HPDE6-E6E7 (cell line): ENCODE measurements at regions not wholly inside any gene's neighbourhood (a gene's known extent, or its start where the extent isn't known, plus 50 kb on each side); places are given as distances from the start of the nearest gene placed in this dataset.
A peak's percentile ranks its signal among the peaks of the same experiment; 100 is the strongest.

Experiments
- DNase-seq: peaks from one replicate; pipeline ENCODE4 v3.0.0; 2011; ENCODE audit warnings: missing footprints; ENCODE audit errors: extremely low spot score

DNA sequence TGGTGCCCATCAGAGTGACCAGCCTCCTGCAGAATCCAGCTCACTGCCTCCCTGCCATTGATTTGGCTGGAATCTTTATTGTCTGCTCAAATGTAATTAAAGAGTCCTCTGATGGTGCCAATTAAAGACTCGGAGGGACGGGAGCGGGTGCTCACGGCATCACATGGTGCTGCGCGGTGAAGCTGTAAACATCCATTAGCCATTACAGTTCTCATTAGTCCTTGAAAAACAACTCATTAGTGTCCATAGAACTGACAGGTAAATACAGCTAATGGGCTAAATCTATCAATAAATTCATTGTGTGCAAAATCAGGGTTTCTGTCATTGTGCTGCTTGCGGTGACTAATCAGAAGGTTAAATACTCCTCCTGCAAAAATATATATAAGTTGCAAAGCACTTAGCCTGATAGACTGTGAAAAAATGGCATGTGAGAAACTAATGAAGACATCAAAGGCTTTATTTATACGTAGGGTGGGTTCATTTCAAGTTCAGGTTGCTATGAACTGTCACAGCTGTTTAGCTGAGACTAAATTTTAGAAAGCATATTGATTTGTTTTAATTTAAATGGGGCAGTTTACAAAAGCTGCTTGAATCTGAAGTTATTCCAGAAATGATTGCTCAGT lies 289.8 kb upstream of the POU3F1 start:
- DNase-seq: no peak

- no peak for DNase-seq
Measured at GRCh38 chr1:38334930-38335592, 288.5 kb upstream of the POU3F1 start.

DNA sequence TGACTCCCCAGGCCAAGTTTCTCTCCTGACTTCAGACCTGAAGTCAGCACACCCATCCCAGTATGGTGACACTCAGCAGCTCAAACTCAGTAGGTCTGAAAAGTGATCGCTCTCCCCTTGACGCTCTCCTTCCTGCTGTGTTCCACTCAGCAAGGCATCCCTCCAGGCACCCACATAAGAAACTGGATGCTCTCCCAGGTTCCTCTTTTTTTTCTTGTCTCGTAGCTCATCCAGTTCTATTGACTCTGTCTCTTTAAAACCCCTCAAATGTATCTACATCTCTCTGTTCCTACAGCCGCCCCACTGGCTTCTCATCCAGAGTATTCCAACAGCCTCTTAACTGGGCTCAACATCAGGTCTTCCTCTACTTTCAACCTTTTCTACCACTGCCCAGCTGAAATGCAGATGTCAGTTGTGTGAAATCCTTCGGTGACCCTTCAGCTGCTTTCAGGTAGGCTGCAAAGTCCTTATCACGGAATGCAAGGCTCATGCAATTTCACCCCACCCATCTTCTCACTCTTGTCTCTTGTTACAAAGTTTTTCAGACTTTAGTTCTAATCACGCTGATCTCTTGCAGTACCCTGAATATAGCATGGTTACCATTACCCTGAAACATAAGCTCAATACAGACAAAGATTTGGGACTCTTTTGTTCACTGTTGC lies 286.2 kb upstream of the POU3F1 start:
- DNase-seq: no peak

- no peak for DNase-seq
Measured at GRCh38 chr1:38331496-38332210, 285.1 kb upstream of the POU3F1 start.

DNA sequence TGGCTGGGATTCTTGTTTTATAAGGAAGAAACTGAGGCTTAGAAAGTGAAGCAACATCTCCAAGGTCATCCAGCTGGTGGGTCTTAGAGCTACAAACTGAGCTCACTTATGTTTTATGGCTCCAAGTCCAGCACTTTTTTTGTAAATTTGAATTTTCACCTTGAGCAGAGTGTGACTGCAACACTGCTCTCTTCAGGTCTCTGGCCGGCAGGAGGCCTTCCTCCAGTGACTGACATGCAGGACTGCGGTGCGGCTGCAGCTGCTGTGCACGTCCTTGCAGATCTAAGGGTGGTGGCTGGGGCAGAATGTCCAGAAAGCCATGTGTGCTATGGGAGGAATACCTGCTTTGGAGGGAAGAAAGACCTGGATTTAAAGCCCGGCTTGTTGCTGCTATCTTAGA lies 284.2 kb upstream of the POU3F1 start:
- DNase-seq: no peak

GRCh38 chr1:38329644-38330043 lies 283.1 kb upstream of the POU3F1 start:
- no peak for DNase-seq

DNA sequence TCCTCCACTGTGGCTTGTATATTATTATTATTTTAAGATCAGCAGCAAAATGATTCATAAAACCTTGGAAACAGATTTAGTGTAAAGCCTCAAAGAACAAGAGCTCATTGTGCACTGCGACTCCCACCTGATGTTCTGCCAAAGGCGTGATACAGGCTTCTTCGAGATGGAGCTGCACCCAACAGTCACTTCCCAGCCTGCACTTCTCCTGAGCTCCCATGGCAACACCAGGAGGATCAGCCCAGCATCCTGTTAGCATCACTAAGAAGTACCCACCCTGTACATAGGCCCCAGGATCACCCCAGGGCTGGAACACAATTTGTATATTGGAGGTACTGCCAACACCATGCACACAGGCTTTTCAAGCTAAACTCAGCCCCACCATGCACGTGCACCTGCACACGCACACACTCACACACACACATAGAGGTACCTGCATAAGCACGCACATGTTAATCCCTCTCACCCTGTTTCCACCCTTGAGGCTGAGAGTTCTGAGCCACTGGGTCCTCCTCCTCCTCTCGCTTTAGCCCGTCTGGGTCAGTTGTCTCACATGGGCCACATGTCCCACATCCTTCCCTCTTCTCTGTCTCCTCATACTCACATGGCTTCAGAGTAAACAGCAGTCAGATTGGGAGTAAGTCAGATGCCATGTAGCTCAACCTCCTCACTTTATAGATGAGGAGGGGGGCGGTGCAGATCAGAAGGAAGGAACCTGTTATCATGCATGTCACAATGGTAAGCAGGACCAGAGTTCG lies 281.9 kb upstream of the POU3F1 start:
- no peak for DNase-seq

- no peak for DNase-seq
Measured at GRCh38 chr1:38327559-38327973, 281.0 kb upstream of the POU3F1 start.

- no peak for DNase-seq
Measured at GRCh38 chr1:38326856-38327255, 280.3 kb upstream of the POU3F1 start.

DNA sequence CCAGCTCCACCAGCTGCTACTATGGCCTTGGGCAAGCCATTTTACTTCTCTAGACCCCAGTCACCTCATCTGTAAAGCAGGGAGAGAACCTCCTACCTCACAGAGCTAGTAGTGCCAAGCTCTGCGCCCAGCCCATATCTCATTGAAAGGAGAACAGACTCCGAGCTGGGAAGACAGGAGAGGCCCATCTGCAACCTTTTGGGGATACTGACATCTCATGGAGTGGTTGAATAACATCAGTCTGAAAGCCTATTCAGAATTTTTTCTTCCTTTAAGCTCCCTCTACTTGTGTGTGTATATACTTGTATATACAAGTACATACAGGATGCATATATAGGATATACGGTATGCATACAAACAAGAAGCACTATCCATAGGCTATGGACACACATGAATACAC lies 279.5 kb upstream of the POU3F1 start:
- DNase-seq: no peak

GRCh38 chr1:38312753-38313152 lies 266.2 kb upstream of the POU3F1 start:
- DNase-seq: no peak

DNA sequence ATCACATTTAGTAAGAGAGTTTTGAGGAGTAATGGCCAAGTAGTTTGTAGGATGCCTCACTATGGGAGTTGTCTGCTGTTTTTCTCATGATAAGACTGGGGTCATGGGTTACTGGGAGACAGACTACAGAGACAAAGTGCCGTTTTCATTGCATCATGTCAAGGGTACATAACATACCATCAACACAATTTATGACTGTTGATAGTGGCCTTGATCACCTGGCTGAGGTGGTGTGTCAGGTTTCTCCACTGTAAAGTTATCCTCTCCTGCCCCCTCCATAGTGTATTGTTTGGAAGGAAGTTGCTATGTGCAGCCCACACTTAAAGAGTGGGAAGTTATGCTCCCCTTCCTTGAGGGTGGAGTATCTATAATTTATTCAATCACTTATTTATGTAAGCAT lies 263.5 kb upstream of the POU3F1 start:
- DNase-seq: no peak

DNA sequence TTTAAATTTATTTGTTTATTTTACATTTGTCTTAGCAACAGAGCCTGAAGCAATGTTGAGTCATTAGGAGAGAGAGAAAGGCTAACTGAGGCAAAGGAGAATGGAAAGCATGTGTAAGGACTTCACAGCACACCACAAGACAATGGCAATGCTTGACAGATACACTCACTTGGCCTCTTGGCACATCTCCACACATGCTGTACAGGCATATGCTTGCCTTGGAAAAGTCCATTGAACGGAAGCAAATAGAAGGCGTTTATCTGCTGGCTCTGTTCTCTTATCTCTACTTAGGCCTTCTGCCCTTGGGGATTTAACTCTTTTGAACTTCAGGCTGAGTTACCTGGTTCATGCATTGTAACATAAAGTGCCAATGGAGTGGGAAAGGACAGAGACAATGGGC lies 262.2 kb upstream of the POU3F1 start:
- peak; percentile 28 for DNase-seq

- no peak for DNase-seq
Measured at GRCh38 chr1:38305666-38306065, 259.1 kb upstream of the POU3F1 start.

DNA sequence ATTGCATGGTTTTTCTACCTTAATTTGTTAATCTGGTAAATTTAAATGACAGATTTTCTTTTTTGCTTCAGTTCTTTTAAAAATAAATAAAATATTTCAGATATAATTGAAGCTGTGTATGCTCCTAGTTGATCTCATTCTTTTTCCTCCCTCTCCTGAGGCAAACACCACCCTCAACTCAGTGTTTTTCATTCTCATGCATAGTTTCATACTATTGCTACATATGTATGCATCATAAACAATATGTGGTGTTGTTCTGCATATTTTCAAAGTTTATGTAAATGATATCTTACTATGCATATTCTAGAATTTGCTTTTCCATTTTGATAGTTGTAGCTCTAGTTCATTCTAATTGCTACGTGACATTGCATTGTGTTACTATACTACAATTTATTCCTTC lies 257.2 kb upstream of the POU3F1 start:
- no peak for DNase-seq

DNA sequence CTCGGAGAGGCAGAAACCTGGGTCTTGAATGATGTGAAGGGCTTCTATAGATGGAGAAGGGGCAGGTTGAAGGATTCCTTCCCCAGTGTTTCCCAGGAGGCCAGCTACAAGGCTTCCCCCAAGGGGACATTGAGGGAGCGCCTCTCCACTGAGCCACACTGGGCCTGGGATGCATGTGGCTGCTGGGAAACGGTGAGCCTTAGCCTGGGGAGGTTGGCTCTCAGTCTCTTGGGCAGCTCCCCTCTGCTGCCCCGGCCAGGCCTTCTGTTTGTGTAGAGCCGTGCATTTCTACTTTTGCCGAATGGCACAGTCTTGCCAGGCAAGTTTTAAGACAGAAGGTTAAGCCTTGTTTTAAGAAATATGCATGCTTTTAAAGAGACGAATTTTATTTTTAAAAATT lies 254.4 kb upstream of the POU3F1 start:
- DNase-seq: no peak

- no peak for DNase-seq
Measured at GRCh38 chr1:38300616-38301015, 254.0 kb upstream of the POU3F1 start.

DNA sequence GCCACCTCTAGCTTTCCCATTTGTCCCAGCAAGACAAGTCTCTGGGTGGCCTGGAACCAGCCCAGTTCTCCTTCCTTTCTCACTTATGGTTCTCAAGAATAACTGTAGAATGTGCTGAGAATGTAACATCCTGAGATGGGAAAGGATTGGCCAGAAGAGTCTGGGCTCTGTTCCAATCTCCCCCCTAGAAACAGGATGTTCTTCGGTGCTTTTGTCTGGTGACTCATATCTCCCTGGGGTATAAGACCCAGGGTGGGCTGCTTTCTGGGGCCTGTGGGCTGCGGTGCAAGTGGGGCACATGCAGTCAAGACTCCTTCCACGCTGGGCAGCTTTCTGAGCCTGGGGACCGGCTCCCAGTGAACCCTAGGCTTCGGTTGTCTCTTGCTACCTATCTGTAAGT lies 251.2 kb upstream of the POU3F1 start:
- no peak for DNase-seq

DNA sequence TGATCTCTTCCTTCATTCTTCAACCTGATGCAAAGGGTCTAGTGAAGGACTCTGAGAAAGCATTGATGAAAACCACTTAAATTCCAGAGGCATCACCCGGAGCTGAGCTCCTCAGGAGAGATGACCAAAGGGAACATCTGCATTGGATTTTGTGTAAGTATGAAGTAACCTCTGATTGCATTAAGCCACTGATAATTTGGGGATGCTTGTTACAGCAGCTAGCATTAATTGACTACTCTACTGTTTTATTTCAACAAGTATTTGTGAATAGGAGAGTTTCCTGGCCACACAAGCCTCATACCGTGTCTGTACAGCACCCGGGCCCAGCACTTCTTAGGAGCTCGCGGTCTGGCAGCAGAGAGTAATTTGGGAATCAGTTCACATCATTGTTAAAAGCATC lies 250.7 kb upstream of the POU3F1 start:
- DNase-seq: no peak

GRCh38 chr1:38296047-38296446 lies 249.5 kb upstream of the POU3F1 start:
- no peak for DNase-seq

GRCh38 chr1:38293567-38293966 lies 247.0 kb upstream of the POU3F1 start:
- no peak for DNase-seq

DNA sequence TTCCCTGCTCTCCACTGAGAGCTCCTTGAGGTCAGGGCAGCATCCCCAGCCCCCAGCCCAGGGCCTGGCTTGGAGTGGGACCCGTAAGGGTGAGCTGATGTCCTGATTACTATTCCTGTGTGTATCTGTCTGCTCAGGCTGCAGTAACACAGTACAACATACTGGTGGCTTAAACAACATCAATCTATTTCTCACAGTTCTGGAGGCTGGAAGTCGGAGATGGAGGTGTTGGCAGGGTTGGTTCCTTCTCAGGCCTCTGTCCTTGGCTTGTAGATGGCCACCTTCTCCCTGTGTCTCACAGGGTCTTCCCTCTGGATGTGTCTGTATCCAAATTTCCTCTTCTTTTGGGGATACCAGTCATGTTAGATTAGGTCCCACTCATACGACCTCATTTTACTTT lies 246.4 kb upstream of the POU3F1 start:
- no peak for DNase-seq
